Endodermal cell (in vitro differentiated cells): ENCODE measurements at regions not wholly inside any gene's neighbourhood (a gene's known extent, or its start where the extent isn't known, plus 50 kb on each side); places are given as distances from the start of the nearest gene placed in this dataset.
A peak's percentile ranks its signal among the peaks of the same experiment; 100 is the strongest.

ENCODE experiments used
- DNase-seq: peaks from one replicate; pipeline ENCODE4 v3.0.0-alpha.2; 2017
- H3K27ac ChIP-seq: 2 replicates; pipeline ENCODE4 v1.5.1; 2013; ENCODE audit warnings: mild to moderate bottlenecking, low read depth, low read length, moderate library complexity
- H3K27me3 ChIP-seq: 2 replicates; pipeline ENCODE4 v1.6.1; 2013; ENCODE audit warnings: mild to moderate bottlenecking, low read length, moderate library complexity; ENCODE audit not compliant: insufficient read depth, control insufficient read depth, poor library complexity, severe bottlenecking
- H3K36me3 ChIP-seq: 2 replicates; pipeline ENCODE4 v1.7.0; 2013; ENCODE audit warnings: mild to moderate bottlenecking, low read length, moderate library complexity; ENCODE audit not compliant: control insufficient read depth, insufficient read depth
- H3K4me1 ChIP-seq: one replicate; pipeline ENCODE4 v1.7.0; 2013; ENCODE audit warnings: low read length; ENCODE audit not compliant: control insufficient read depth, insufficient read depth
- H3K4me3 ChIP-seq: 2 replicates; pipeline ENCODE4 v1.5.1; 2013; ENCODE audit warnings: mild to moderate bottlenecking, low read length, moderate library complexity
- H3K9ac ChIP-seq: 2 replicates; pipeline ENCODE4 v1.6.1; 2013; ENCODE audit warnings: mild to moderate bottlenecking, low read length, moderate library complexity; ENCODE audit not compliant: poor library complexity, severe bottlenecking; ENCODE audit errors: extremely low read depth
- H3K9me3 ChIP-seq: 2 replicates; pipeline ENCODE4 v1.6.1; 2013; ENCODE audit warnings: mild to moderate bottlenecking, low read length, moderate library complexity; ENCODE audit not compliant: control insufficient read depth
- H3K27ac Mint-ChIP-seq: 2 replicates; pipeline ENCODE4 v1.8.0; 2020; ENCODE audit warnings: mixed read lengths
- H3K27me3 Mint-ChIP-seq: 2 replicates; pipeline ENCODE4 v1.8.0; 2021; ENCODE audit warnings: mild to moderate bottlenecking, mixed read lengths; ENCODE audit not compliant: insufficient read depth
- H3K36me3 Mint-ChIP-seq: 2 replicates; pipeline ENCODE4 v1.8.0; 2020; ENCODE audit warnings: low read depth, mixed read lengths
- H3K4me1 Mint-ChIP-seq: 2 replicates; pipeline ENCODE4 v1.8.0; 2020; ENCODE audit warnings: mixed read lengths
- H3K4me3 Mint-ChIP-seq: 2 replicates; pipeline ENCODE4 v1.8.0; 2020; ENCODE audit warnings: mild to moderate bottlenecking, moderate library complexity, mixed read lengths
- H3K9me3 Mint-ChIP-seq: 2 replicates; pipeline ENCODE4 v1.8.0; 2020; ENCODE audit warnings: mild to moderate bottlenecking, mixed read lengths
- WGBS, 2 experiments: methylation state at CpG; one replicate each; pipeline versions ENCODE4 v1.1.5 to v1.1.7; 2013; ENCODE audit warnings: missing lambda C conversion rate in 2 of 2, mixed read lengths in 1 of 2; ENCODE audit not compliant: insufficient coverage in 1 of 2, insufficient read length in 1 of 2; 5-methylcytosine and 5-hydroxymethylcytosine counted together
- TF ChIP-seq, protein P1 (sequence below): fragments of 200-600 bp; sonication (generic); conservative IDR thresholded peaks from 2 replicates; pipeline ENCODE4 v1.5.0; 2021; ENCODE audit warnings: antibody characterized with exemption, mild to moderate bottlenecking

- 87% methylated on average over 1 of the region's 1 CpG; no CpG with 5 or more reads in 1 of the 2 experiments for WGBS, 2 experiments
- H3K36me3 Mint-ChIP-seq, result peaks cover 5% of the 10 kb centered on the region
These were observed 124.0 kb downstream of the NPY start for GRCh38 chr7:24407965-24408364.

DNA sequence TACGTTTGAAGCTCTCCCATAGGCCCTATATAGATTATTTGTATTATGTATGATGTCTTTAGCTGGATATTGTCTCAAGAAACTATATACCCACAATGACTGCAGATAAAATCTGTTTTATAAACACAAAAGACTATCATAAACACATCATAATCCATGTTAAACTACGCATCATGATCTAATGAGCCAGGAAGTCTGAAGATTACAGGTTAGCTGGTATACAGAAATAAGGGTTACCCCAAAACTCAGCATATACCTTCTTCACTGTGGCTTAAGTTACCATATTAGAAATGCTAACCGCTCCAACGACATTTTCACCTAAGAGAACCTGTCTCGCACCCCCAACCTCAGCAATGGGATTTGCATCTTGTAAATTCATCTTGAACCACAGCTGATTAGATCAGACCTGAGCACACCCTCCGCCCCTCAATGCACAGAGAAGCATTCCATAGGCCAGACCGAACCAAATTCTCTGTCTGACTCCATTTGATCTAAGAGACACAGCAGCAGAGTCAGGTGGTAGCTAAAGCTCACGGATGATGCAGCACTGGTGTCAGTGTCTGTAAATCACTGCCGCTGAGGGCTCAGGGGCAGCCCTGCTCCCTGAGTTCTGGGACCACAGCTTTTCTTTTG lies 124.9 kb downstream of the NPY start:
- Histone ChIP-seq H3K27me3 (no peaks in the 10 kb centered on the region), H3K4me1 (no peaks in the 10 kb centered on the region), H3K9ac (no peak overlapping the region), H3K27ac (no peak overlapping the region), H3K9me3 (no peaks in the 10 kb centered on the region), H3K4me3 (no peak overlapping the region), H3K36me3 (no peaks in the 10 kb centered on the region)
- TF ChIP-seq, protein P1, sequence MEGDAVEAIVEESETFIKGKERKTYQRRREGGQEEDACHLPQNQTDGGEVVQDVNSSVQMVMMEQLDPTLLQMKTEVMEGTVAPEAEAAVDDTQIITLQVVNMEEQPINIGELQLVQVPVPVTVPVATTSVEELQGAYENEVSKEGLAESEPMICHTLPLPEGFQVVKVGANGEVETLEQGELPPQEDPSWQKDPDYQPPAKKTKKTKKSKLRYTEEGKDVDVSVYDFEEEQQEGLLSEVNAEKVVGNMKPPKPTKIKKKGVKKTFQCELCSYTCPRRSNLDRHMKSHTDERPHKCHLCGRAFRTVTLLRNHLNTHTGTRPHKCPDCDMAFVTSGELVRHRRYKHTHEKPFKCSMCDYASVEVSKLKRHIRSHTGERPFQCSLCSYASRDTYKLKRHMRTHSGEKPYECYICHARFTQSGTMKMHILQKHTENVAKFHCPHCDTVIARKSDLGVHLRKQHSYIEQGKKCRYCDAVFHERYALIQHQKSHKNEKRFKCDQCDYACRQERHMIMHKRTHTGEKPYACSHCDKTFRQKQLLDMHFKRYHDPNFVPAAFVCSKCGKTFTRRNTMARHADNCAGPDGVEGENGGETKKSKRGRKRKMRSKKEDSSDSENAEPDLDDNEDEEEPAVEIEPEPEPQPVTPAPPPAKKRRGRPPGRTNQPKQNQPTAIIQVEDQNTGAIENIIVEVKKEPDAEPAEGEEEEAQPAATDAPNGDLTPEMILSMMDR, result no peak
- Mint-ChIP-seq H3K4me1 (peaks cover 13% of the 10 kb centered on the region), H3K27ac (no peak overlapping the region), H3K4me3 (no peak overlapping the region), H3K27me3 (peaks cover 1% of the 10 kb centered on the region), H3K36me3 (no peaks in the 10 kb centered on the region), H3K9me3 (peaks cover 3% of the 10 kb centered on the region)
- no peak for DNase-seq
- WGBS, 2 experiments, result 85 to 97% methylated on average over 5 to 8 of the region's 9 CpGs

More at GRCh38 chr7:24407965-24408364, 124.0 kb downstream of the NPY start:
- Mint-ChIP-seq H3K27me3 (peaks cover 8% of the 10 kb centered on the region), H3K4me1 (peaks cover 16% of the 10 kb centered on the region), H3K4me3 (no peak overlapping the region), H3K27ac (no peak overlapping the region), H3K9me3 (no peaks in the 10 kb centered on the region)
- DNase-seq, result no peak
- H3K27ac ChIP-seq, result no peak overlapping the region
- H3K36me3 ChIP-seq, result no peaks in the 10 kb centered on the region
- H3K27me3 ChIP-seq, result peaks cover 1% of the 10 kb centered on the region
- no peak overlapping the region for H3K9ac ChIP-seq
- TF ChIP-seq, protein P1, result no peak
- no peaks in the 10 kb centered on the region for H3K4me1 ChIP-seq
- H3K9me3 ChIP-seq, result no peaks in the 10 kb centered on the region
- no peak overlapping the region for H3K4me3 ChIP-seq

DNA sequence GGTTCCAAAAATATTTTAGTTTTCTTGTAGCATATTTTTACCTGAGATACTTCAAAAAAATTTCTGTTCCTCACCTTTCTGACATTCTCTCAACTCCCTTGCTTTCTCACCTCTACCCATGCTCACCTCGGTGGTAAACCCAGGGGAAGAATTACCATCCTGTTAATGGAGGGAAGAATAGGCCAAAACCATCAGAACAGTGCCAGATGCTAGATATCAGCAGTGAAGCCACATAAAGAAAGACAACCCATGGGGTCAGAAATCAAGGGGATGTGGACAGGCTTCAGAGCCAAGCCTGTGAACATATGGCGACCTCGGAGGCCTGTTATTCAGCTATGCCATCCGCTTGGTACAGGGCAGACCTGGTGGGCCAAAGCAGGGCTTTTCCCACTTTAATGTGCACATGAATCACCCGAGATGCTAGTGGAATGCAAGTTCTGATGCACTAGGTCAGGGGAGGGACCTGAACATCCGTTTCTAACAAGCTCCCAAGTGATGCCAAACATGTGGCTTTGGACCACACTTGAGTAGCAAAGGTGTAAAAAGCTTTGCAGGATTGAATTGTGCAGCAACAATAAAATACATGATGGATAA lies 125.5 kb downstream of the NPY start:
- Mint-ChIP-seq H3K9me3 (peaks cover 3% of the 10 kb centered on the region), H3K27me3 (peaks cover 4% of the 10 kb centered on the region), H3K4me3 (no peak overlapping the region), H3K4me1 (peaks cover 13% of the 10 kb centered on the region), H3K27ac (no peak overlapping the region), H3K36me3 (no peaks in the 10 kb centered on the region)
- Histone ChIP-seq H3K27ac (no peak overlapping the region), H3K27me3 (no peaks in the 10 kb centered on the region), H3K9me3 (no peaks in the 10 kb centered on the region), H3K4me1 (no peaks in the 10 kb centered on the region), H3K36me3 (no peaks in the 10 kb centered on the region), H3K9ac (no peak overlapping the region), H3K4me3 (no peak overlapping the region)
- TF ChIP-seq, protein P1, result no peak
- DNase-seq, result peak; percentile 53
- WGBS, 2 experiments, result 93% methylated on average over 5 to 6 of the region's 6 CpGs
